Naive thymus-derived CD4-positive, alpha-beta T cell (primary cell): ENCODE measurements at regions not wholly inside any gene's neighbourhood (a gene's known extent, or its start where the extent isn't known, plus 50 kb on each side); places are given as distances from the start of the nearest gene placed in this dataset.
"Not testable (repeated sequence)": the region's sequence is repeated elsewhere in the genome, so short reads cannot be mapped to it uniquely, and the experiment has no call there.

ENCODE experiments used
- ATAC-seq: fragments of 150-1000 bp; cut with Tn5 transposase; 2 replicates; pipeline ENCODE4 v1.10.0; 2021; ENCODE audit warnings: mild to moderate bottlenecking, moderate library complexity
- CTCF ChIA-PET: fragments of 350-600 bp; sonication (Branson Sonifier 250); formaldehyde crosslinking; loops from one replicate; lab custom pipeline; 2021; ENCODE audit warnings: antibody characterized with exemption; lab: Charles Lee
- POLR2A ChIA-PET: fragments of 350-600 bp; sonication (Branson Sonifier 250); formaldehyde crosslinking; loops from one replicate; lab custom pipeline; 2021; ENCODE audit warnings: antibody characterized with exemption, inconsistent platforms; lab: Charles Lee
- DNase-seq, 9 donors: peaks; one replicate each; pipeline versions ENCODE4 v3.0.0 to v3.0.0-alpha.2; 2020 to 2022; ENCODE audit warnings: mixed read lengths in 1 of 9
- H3K27ac ChIP-seq: one replicate; pipeline ENCODE4 v1.7.0; 2013; ENCODE audit warnings: mild to moderate bottlenecking, low read depth, low read length, moderate library complexity
- H3K27me3 ChIP-seq, 2 donors: one replicate each; pipeline ENCODE4 v1.7.0; 2013; ENCODE audit warnings: low read length in 2 of 2, mild to moderate bottlenecking in 2 of 2, moderate library complexity in 2 of 2; ENCODE audit not compliant: control insufficient read depth in 2 of 2, insufficient read depth in 2 of 2
- H3K36me3 ChIP-seq, 3 experiments: 1 replicate in 2 of 3; 2 replicates in 1 of 3; pipeline ENCODE4 v1.7.0; 2013; ENCODE audit warnings: low read length in 3 of 3, mild to moderate bottlenecking in 3 of 3, moderate library complexity in 1 of 3; ENCODE audit not compliant: insufficient read depth in 3 of 3, control insufficient read depth in 2 of 3
- H3K4me1 ChIP-seq, 2 donors: one replicate each; pipeline ENCODE4 v1.7.0; 2013; ENCODE audit warnings: low read length in 2 of 2, mild to moderate bottlenecking in 2 of 2, moderate library complexity in 1 of 2; ENCODE audit not compliant: control insufficient read depth in 2 of 2, insufficient read depth in 2 of 2
- H3K4me3 ChIP-seq: 2 replicates; pipeline ENCODE4 v1.7.0; 2013; ENCODE audit warnings: mild to moderate bottlenecking, low read length
- H3K9me3 ChIP-seq, 3 experiments: 1 replicate in 2 of 3; 2 replicates in 1 of 3; pipeline ENCODE4 v1.7.0; 2013; ENCODE audit warnings: low read length in 3 of 3; ENCODE audit not compliant: control insufficient read depth in 2 of 3
- H3K27ac Mint-ChIP-seq, 9 donors: one replicate each; pipeline ENCODE4 v1.8.0; 2020 to 2022; ENCODE audit warnings: mixed read lengths in 9 of 9, mild to moderate bottlenecking in 8 of 9, moderate library complexity in 5 of 9, inconsistent platforms in 2 of 9
- H3K27me3 Mint-ChIP-seq, 5 donors: one replicate each; pipeline ENCODE4 v1.8.0; 2021 to 2022; ENCODE audit warnings: mixed read lengths in 5 of 5, mild to moderate bottlenecking in 1 of 5
- H3K36me3 Mint-ChIP-seq, 5 donors: one replicate each; pipeline ENCODE4 v1.8.0; 2020 to 2022; ENCODE audit warnings: mixed read lengths in 5 of 5, mild to moderate bottlenecking in 3 of 5, inconsistent platforms in 1 of 5
- H3K4me1 Mint-ChIP-seq, 7 donors: one replicate each; pipeline ENCODE4 v1.8.0; 2020 to 2022; ENCODE audit warnings: mixed read lengths in 7 of 7, mild to moderate bottlenecking in 3 of 7, inconsistent platforms in 1 of 7
- H3K4me3 Mint-ChIP-seq, 10 donors: one replicate each; pipeline ENCODE4 v1.8.0; 2020 to 2022; ENCODE audit warnings: mild to moderate bottlenecking in 10 of 10, mixed read lengths in 10 of 10, moderate library complexity in 6 of 10, inconsistent platforms in 2 of 10
- H3K9me3 Mint-ChIP-seq, 11 donors: one replicate each; pipeline ENCODE4 v1.8.0; 2020 to 2022; ENCODE audit warnings: mixed read lengths in 11 of 11, mild to moderate bottlenecking in 4 of 11, inconsistent platforms in 1 of 11, moderate library complexity in 1 of 11
- intact Hi-C, 2 donors: fragments of 100-400 bp; cut with micrococcal nuclease; formaldehyde crosslinking; loops; one replicate each; pipeline ENCODE4 v1.15.1; 2023

DNA sequence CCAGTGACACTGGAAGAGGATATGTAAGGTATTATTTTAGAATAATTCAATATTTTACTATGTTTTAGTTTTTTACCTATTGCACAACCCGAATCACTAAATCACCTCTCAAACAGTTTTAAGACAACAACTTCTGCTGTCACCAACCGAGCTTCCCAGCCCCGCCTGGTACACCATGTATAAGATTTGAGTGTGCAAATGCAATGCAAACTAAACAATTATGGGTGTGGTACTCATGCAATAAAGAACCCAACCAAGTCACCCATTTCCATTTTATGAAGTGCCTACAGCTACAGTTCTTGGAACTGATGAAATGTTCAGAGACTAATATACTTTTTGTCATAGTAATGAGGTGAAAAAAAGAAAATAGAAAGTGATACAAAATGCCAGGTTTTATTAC lies 256.2 kb downstream of the TAFA4 start:
- intact Hi-C loops, result no loop called here
- H3K4me3 ChIP-seq, result no peak overlapping the region
- Mint-ChIP-seq H3K4me3 (no peak overlapping the region), H3K9me3 (no peaks in the 10 kb centered on the region), H3K4me1 (no peaks in the 10 kb centered on the region), H3K27ac (no peak overlapping the region), H3K36me3 (no peaks in the 10 kb centered on the region), H3K27me3 (no peaks in the 10 kb centered on the region)
- H3K9me3 ChIP-seq, result no peaks in the 10 kb centered on the region
- no peak overlapping the region for H3K27ac ChIP-seq
- DNase-seq (no peak), ATAC-seq (no peak)
- ChIA-PET CTCF (no interaction called here), POLR2A (no interaction called here)
- H3K36me3 ChIP-seq, result no peaks in the 10 kb centered on the region
- no peaks in the 10 kb centered on the region for H3K27me3 ChIP-seq
- H3K4me1 ChIP-seq, result no peaks in the 10 kb centered on the region

DNA sequence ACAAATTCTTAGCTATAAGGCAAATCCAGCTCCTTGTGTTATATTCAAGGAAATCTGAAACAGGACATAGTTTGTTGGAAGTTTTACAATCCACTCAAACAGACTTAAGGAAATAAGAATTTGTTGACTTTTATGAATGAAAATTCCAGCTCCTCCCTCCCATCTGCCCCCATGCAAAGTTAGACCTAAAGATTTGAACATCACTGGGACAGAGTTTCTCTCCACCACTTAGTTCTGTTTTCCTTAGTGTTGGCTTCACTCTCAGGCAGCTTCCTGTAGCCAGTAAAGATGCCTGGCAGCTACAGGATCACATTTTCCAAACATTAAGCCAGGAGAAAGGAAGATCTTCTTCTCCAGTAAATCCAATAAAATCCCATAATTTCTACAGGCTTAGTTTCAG lies 265.0 kb downstream of the TAFA4 start:
- H3K27me3 Mint-ChIP-seq, result no peaks in the 10 kb centered on the region
- H3K36me3 ChIP-seq, result no peaks in the 10 kb centered on the region
- intact Hi-C loops, result no loop called here
- no peaks in the 10 kb centered on the region for H3K36me3 Mint-ChIP-seq
- no peaks in the 10 kb centered on the region for H3K9me3 Mint-ChIP-seq
- H3K27ac ChIP-seq, result no peak overlapping the region
- no peaks in the 10 kb centered on the region for H3K9me3 ChIP-seq
- no peak overlapping the region for H3K27ac Mint-ChIP-seq
- ATAC-seq, result no peak
- H3K27me3 ChIP-seq, result no peaks in the 10 kb centered on the region
- no peaks in the 10 kb centered on the region for H3K4me1 Mint-ChIP-seq
- no peak overlapping the region for H3K4me3 Mint-ChIP-seq
- no peak for DNase-seq
- POLR2A ChIA-PET, result no interaction called here
- no peaks in the 10 kb centered on the region for H3K4me1 ChIP-seq
- CTCF ChIA-PET, result no interaction called here
- no peak overlapping the region for H3K4me3 ChIP-seq

DNA sequence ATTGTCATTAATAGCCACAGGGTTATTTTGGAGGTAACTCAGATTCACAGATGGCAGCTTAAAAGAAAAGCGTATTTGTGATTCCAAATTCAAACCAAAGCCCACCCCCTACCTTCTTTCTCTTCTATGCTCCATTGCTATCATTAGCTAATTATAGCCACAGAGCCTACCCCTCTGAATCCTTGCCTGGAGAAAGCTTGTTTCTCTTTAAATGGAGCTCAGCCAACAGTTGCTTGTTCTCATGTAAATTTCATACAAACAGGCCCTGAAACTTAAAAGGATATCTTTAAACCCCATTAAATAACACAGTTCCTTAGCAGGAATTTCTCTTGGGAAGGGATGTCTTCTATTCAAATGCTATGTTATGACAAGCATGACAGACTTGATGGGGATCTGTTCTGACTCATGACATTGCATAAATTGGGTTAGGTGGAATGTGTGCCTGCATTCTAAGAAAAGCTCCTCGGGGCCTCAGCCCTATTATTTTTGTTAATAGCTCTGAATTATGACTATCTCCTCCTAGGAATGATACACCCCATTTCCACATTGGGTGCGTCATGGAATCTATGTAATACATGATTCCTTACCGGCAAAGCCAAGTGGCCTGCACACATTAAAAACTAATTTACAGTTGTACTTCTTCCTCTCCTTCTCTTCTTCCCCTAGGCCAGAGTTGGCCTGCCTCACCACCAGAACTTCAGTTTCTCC lies 265.8 kb downstream of the TAFA4 start:
- Mint-ChIP-seq H3K27ac (no peak overlapping the region), H3K36me3 (no peaks in the 10 kb centered on the region), H3K9me3 (no peaks in the 10 kb centered on the region), H3K4me3 (no peak overlapping the region), H3K4me1 (no peaks in the 10 kb centered on the region), H3K27me3 (no peaks in the 10 kb centered on the region)
- intact Hi-C loops, result no loop called here
- no peak for DNase-seq
- no peaks in the 10 kb centered on the region for H3K4me1 ChIP-seq
- H3K36me3 ChIP-seq, result no peaks in the 10 kb centered on the region
- no peaks in the 10 kb centered on the region for H3K27me3 ChIP-seq
- ChIA-PET POLR2A (no interaction called here), CTCF (no interaction called here)
- no peaks in the 10 kb centered on the region for H3K9me3 ChIP-seq
- no peak for ATAC-seq
- no peak overlapping the region for H3K27ac ChIP-seq
- no peak overlapping the region for H3K4me3 ChIP-seq

DNA sequence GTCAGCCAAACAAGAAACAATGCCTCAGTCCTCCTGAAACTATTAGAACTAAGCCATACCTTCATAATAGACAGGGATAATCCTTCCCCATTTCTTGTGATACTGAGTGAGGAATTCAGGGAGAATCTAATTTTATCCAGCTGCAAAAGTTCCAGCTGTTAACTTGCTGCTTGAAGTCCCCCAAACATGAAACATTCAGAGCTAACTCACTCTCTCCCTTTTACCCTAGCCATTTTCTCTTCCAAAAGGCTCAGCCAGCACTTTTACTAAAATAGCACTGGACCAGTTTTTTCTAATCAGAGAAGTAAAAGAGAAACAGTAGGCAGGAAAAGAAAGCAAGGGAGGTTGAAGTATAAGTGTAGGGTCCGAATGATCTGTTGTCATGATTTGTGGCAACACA lies 268.1 kb downstream of the TAFA4 start:
- DNase-seq (no peak), ATAC-seq (no peak)
- ChIA-PET POLR2A (no interaction called here), CTCF (interaction anchor here (1.1 kb wide), 1 partner anchor 14 kb away, joined by 3 read pairs; no protein-coding TSS in a partner anchor)
- Histone ChIP-seq H3K27me3 (no peaks in the 10 kb centered on the region), H3K27ac (no peak overlapping the region), H3K4me1 (no peaks in the 10 kb centered on the region), H3K36me3 (no peaks in the 10 kb centered on the region), H3K4me3 (no peak overlapping the region), H3K9me3 (no peaks in the 10 kb centered on the region)
- Mint-ChIP-seq H3K9me3 (no peaks in the 10 kb centered on the region), H3K4me3 (no peak overlapping the region), H3K36me3 (no peaks in the 10 kb centered on the region), H3K4me1 (no peaks in the 10 kb centered on the region), H3K27me3 (peaks cover 0 to 7% (median 0%) of the 10 kb centered on the region in 5 donors), H3K27ac (no peak overlapping the region)
- intact Hi-C loops, result no loop called here

DNA sequence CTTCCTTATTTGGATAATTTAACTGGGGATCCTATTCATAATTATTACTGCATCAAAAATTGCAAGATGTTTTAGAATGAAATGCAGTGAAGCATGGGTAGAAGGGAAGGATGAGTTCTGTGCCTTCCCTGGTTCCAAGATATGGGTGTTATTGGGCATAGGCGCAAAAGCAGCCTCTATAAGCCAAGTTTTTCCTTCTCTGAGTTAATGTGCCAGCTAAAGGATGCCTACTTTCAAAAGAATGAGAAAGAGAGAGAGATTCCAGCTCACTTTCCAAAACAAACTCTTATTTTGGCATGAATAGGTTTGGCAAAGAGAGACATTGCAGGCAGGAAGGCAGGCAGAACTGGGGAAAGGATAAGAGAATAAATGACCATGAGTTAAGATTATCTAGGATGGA lies 270.2 kb downstream of the TAFA4 start:
- Mint-ChIP-seq H3K27ac (no peak overlapping the region), H3K36me3 (no peaks in the 10 kb centered on the region), H3K9me3 (no peaks in the 10 kb centered on the region), H3K4me1 (no peaks in the 10 kb centered on the region), H3K27me3 (peaks cover 0 to 7% (median 0%) of the 10 kb centered on the region in 5 donors), H3K4me3 (no peak overlapping the region)
- ATAC-seq, result no peak
- no peak overlapping the region for H3K4me3 ChIP-seq
- no peak for DNase-seq
- no peaks in the 10 kb centered on the region for H3K9me3 ChIP-seq
- CTCF ChIA-PET, result no interaction called here
- intact Hi-C loops, result no loop called here
- H3K27me3 ChIP-seq, result no peaks in the 10 kb centered on the region
- POLR2A ChIA-PET, result no interaction called here
- no peak overlapping the region for H3K27ac ChIP-seq
- H3K36me3 ChIP-seq, result no peaks in the 10 kb centered on the region
- H3K4me1 ChIP-seq, result no peaks in the 10 kb centered on the region

DNA sequence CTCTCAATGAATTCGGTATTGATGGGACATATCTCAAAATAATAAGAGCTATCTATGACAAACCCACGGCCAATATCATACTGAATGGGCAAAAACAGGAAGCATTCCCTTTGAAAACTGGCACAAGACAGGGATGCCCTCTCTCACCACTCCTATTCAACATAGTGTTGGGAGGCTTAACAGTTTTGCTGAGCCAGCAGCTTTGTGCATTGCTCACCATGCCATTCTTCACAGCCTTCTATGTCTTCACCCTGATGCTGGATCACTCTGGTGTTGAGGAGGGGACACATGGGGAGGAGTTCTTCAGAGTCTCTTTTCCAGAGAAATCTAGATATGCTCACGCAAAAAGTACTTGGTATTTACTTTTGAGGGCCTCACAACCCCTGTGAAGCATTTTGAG lies 281.7 kb downstream of the TAFA4 start:
- H3K27me3 Mint-ChIP-seq, H3K9me3 Mint-ChIP-seq, H3K27me3 ChIP-seq, H3K27ac Mint-ChIP-seq, H3K36me3 Mint-ChIP-seq, H3K4me1 ChIP-seq, H3K4me3 Mint-ChIP-seq, H3K4me3 ChIP-seq, DNase-seq, H3K9me3 ChIP-seq, H3K4me1 Mint-ChIP-seq, CTCF ChIA-PET, H3K27ac ChIP-seq, intact Hi-C loops, H3K36me3 ChIP-seq, ATAC-seq, POLR2A ChIA-PET: not testable (repeated sequence)

DNA sequence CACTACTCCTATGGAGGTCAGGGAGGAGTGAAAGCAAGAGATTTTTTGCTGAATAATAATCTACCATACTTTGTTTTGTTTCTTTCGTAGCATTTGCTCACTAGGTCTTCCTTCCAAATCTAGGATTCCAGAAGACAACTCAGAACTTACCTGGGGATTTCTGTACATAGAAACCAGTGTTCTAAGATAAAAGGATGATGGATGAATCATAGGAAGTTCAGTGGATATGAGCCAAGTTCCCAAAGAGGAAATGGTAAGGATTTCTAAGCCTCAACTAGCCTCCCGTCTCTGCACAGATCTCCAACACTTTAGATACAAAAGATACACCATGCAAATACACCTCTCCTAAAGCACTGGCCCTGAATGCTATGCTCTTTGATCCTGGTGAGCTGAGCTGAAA lies 283.9 kb downstream of the TAFA4 start:
- ATAC-seq, result no peak
- no peaks in the 10 kb centered on the region for H3K4me1 Mint-ChIP-seq
- no peaks in the 10 kb centered on the region for H3K36me3 Mint-ChIP-seq
- POLR2A ChIA-PET, result no interaction called here
- CTCF ChIA-PET, result no interaction called here
- no peaks in the 10 kb centered on the region for H3K4me1 ChIP-seq
- H3K27me3 ChIP-seq, result no peaks in the 10 kb centered on the region
- no peaks in the 10 kb centered on the region for H3K9me3 ChIP-seq
- no peak for DNase-seq
- H3K36me3 ChIP-seq, result no peaks in the 10 kb centered on the region
- H3K27ac ChIP-seq, result no peak overlapping the region
- H3K4me3 Mint-ChIP-seq, result no peak overlapping the region
- H3K27me3 Mint-ChIP-seq, result peaks cover 0 to 10% (median 0%) of the 10 kb centered on the region in 5 donors
- H3K4me3 ChIP-seq, result no peak overlapping the region
- H3K9me3 Mint-ChIP-seq, result peaks cover 0 to 2% (median 0%) of the 10 kb centered on the region in 11 donors
- intact Hi-C loops, result no loop called here
- H3K27ac Mint-ChIP-seq, result no peak overlapping the region
